HEK293T (cell line): ENCODE measurements at regions not wholly inside any gene's neighbourhood (a gene's known extent, or its start where the extent isn't known, plus 50 kb on each side); places are given as distances from the start of the nearest gene placed in this dataset.

ENCODE experiments used
- CTCF ChIA-PET: fragments of 350-600 bp; formaldehyde crosslinking; extraction: SDS; loops from one replicate; lab custom pipeline; 2021; ENCODE audit warnings: antibody characterized with exemption, inconsistent platforms; lab: Yijun Ruan, JAX
- POLR2A ChIA-PET: fragments of 350-600 bp; formaldehyde crosslinking; extraction: SDS; loops from one replicate; lab custom pipeline; 2020; ENCODE audit warnings: antibody characterized with exemption, inconsistent platforms; lab: Yijun Ruan, JAX
- DNase-seq: peaks from one replicate; pipeline ENCODE4 v3.0.0; 2012; ENCODE audit warnings: mixed read lengths; ENCODE audit errors: extremely low spot score
- ARNT ChIP-seq: fragments of 450-650 bp; IDR thresholded peaks from 2 replicates; pipeline ENCODE4 v1.6.1; 2017; ENCODE audit warnings: mild to moderate bottlenecking
- BHLHE40 ChIP-seq: fragments of 450-650 bp; IDR thresholded peaks from 2 replicates; pipeline ENCODE4 v1.6.1; 2016; ENCODE audit warnings: mild to moderate bottlenecking, moderate library complexity, borderline replicate concordance
- CTBP1 ChIP-seq: fragments of 450-650 bp; IDR thresholded peaks from 2 replicates; pipeline ENCODE4 v1.6.1; 2016; ENCODE audit warnings: borderline replicate concordance
- ELF4 ChIP-seq: fragments of 450-650 bp; IDR thresholded peaks from 2 replicates; pipeline ENCODE4 v1.6.1; 2017; ENCODE audit warnings: antibody characterized with exemption
- FOXA1 ChIP-seq: fragments of 450-650 bp; IDR thresholded peaks from 2 replicates; pipeline ENCODE4 v1.6.1; 2016; ENCODE audit warnings: mild to moderate bottlenecking
- FOXK2 ChIP-seq: fragments of 450-650 bp; IDR thresholded peaks from 2 replicates; pipeline ENCODE4 v1.6.1; 2016; ENCODE audit warnings: mild to moderate bottlenecking
- FOXM1 ChIP-seq: fragments of 450-650 bp; IDR thresholded peaks from 2 replicates; pipeline ENCODE4 v1.6.1; 2017; ENCODE audit warnings: mild to moderate bottlenecking, borderline replicate concordance
- HDGF ChIP-seq: fragments of 450-650 bp; IDR thresholded peaks from 2 replicates; pipeline ENCODE4 v1.6.1; 2017; ENCODE audit warnings: antibody characterized with exemption, borderline replicate concordance
- L3MBTL2 ChIP-seq: fragments of 450-650 bp; conservative IDR thresholded peaks from 2 replicates; pipeline ENCODE4 v1.6.1; 2016; ENCODE audit warnings: mild to moderate bottlenecking
- LEF1 ChIP-seq: fragments of 450-650 bp; IDR thresholded peaks from 2 replicates; pipeline ENCODE4 v1.6.1; 2017; ENCODE audit warnings: mild to moderate bottlenecking, borderline replicate concordance
- NFRKB ChIP-seq: fragments of 450-650 bp; IDR thresholded peaks from 2 replicates; pipeline ENCODE4 v1.6.1; 2016; ENCODE audit warnings: mild to moderate bottlenecking, moderate library complexity
- SP1 ChIP-seq: fragments of 450-650 bp; IDR thresholded peaks from 2 replicates; pipeline ENCODE4 v1.6.1; 2017
- SUZ12 ChIP-seq: fragments of 450-650 bp; IDR thresholded peaks from 2 replicates; pipeline ENCODE4 v1.6.1; 2016; ENCODE audit warnings: mild to moderate bottlenecking
- TARDBP ChIP-seq: fragments of 450-650 bp; IDR thresholded peaks from 2 replicates; pipeline ENCODE4 v1.6.1; 2016
- ZNF384 ChIP-seq: fragments of 450-650 bp; IDR thresholded peaks from 2 replicates; pipeline ENCODE4 v1.6.1; 2016
- TF ChIP-seq, protein P1 (sequence below): fragments of 450-650 bp; IDR thresholded peaks from 2 replicates; pipeline ENCODE4 v1.6.1; 2016

DNA sequence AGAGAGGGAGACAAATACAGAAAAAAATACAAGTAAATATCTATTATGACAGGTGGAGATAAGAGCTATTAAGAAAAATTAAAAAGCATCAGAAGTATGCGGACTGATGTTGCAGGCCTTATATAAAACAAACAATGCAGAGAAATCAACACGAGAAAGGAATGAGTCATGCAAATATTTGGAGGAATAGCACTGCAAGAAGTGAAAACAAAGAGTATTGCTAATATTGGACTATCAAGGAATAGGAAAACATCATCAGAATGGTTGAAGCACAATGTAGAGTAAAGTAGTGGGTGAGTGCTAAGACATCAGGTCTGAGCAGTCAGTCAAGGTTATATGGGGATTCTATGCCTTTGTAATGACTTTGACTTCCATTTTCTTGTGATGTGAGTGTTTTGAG lies 657.5 kb upstream of the GJE1 start:
- ChIA-PET CTCF (no interaction called here), POLR2A (no interaction called here)
- no peak for TF ChIP-seq SP1
- no peak for TF ChIP-seq BHLHE40
- no peak for TF ChIP-seq CTBP1
- DNase-seq: no peak

DNA sequence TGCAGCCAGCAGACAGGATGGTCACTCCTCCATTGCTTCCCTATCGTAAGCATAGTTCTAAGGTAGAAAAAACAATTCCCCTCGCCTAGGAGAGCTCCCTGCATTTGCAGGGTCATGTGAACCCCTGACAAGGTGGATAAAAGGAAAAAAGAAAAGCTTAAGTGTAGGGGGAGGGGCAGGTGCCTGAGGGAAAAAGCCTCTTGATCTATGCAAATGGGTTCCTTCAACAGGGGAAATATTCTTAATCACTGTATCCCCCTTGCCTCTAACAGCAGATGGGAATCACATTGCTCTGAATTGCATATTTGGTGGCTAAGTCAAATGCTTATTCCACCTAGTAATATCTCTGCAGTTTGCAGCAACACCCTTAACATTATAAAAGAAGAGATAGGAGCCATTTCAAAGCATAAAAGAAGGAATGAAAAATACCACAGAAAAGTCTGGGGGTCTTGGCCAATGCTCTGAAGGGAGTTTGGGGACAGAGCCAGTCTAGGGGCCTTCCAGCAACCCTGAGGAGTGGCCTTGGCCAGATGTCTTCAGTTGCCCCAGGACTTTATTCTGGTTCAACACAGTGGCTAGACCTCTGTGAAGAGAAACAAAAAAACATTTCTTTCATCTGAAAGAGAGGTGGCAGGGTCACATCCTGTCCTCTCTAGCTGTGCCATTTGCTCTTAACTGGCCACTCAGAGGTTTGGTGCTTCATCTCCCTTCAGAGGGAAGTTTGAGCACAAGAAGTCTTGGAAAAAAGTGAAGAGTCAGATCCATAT lies 660.4 kb upstream of the GJE1 start:
- TF ChIP-seq FOXA1: no peak
- TF ChIP-seq TARDBP: no peak
- TF ChIP-seq HDGF: no peak
- TF ChIP-seq SP1: no peak
- no peak for TF ChIP-seq NFRKB
- TF ChIP-seq SUZ12: no peak
- no peak for TF ChIP-seq L3MBTL2
- TF ChIP-seq LEF1: no peak
- CTCF ChIA-PET: no interaction called here
- POLR2A ChIA-PET: no interaction called here
- DNase-seq: no peak

DNA sequence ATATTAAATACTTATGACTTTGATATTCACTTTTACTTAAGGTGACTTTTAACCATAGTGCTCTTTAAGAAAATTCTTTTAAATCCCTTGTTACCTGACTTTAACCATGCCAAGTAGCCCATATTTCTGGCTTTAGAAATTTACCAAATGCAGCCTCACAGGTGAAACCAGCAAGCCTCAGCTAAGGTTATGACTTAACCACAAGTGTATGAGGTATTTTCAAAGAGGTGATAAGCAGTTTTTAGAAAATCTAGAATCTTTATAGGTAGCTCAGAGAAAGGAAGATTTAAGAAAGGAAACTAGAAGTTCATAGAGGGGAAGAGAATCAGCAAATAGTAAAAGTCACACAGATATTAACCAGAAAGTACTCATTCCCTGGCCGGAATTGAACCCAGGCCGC lies 661.9 kb upstream of the GJE1 start:
- DNase-seq: no peak
- ChIA-PET POLR2A (no interaction called here), CTCF (no interaction called here)
- TF ChIP-seq ELF4 (no peak), FOXK2 (no peak), TARDBP (no peak), NFRKB (no peak), FOXM1 (no peak), FOXA1 (no peak), ARNT (no peak), SUZ12 (no peak), CTBP1 (no peak), L3MBTL2 (no peak), LEF1 (no peak), ZNF384 (no peak), BHLHE40 (no peak)

DNA sequence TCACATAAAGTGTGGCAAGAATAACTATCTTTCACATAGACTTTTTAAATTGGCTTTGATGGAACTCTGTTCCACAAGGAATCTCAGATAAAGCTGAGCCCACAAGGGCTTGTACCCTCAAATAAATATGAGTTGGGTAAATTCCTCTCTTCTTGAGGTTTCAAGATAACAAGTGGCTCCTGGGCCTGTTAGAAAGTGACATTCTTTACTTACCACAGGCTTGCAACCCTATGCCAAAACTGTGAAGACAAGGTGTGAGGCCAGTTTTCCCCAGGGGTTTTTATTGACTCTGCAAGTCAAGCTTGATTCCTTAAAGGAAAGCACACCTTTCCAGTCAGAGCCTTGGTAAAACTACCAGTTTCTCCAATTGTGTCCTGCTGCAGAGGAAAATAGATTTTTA lies 664.8 kb upstream of the GJE1 start:
- DNase-seq: no peak
- ChIA-PET CTCF (no interaction called here), POLR2A (no interaction called here)

DNA sequence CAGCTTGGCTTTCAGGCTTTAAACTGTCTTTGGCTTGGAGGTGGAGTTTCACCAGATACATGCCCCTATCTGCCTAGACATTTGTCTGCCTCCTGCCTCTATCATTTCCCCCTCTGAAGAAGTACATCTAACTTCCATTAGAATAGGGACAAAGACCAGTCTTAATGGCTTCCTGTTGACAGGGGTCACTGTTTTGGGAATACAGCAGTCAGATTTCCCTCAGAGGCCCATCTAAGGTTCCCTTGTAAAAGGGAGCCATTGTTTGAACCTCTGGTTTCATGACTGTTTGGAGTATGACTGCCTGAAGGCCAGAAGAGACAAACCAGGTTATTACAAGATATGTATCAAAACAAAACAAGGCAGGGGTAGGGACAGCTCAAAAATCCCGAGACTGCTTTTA lies 665.7 kb upstream of the GJE1 start:
- ChIA-PET CTCF (no interaction called here), POLR2A (no interaction called here)

More for the DNA sequence above, 664.8 kb upstream of the GJE1 start:
- TF ChIP-seq HDGF (no peak), FOXM1 (no peak), FOXA1 (no peak), SUZ12 (no peak), ARNT (no peak), SP1 (no peak), BHLHE40 (no peak), CTBP1 (no peak), TARDBP (no peak), ZNF384 (no peak), LEF1 (no peak), ELF4 (no peak), NFRKB (no peak), L3MBTL2 (no peak), FOXK2 (no peak)
- TF ChIP-seq, protein P1, sequence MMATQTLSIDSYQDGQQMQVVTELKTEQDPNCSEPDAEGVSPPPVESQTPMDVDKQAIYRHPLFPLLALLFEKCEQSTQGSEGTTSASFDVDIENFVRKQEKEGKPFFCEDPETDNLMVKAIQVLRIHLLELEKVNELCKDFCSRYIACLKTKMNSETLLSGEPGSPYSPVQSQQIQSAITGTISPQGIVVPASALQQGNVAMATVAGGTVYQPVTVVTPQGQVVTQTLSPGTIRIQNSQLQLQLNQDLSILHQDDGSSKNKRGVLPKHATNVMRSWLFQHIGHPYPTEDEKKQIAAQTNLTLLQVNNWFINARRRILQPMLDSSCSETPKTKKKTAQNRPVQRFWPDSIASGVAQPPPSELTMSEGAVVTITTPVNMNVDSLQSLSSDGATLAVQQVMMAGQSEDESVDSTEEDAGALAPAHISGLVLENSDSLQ: no peak

DNA sequence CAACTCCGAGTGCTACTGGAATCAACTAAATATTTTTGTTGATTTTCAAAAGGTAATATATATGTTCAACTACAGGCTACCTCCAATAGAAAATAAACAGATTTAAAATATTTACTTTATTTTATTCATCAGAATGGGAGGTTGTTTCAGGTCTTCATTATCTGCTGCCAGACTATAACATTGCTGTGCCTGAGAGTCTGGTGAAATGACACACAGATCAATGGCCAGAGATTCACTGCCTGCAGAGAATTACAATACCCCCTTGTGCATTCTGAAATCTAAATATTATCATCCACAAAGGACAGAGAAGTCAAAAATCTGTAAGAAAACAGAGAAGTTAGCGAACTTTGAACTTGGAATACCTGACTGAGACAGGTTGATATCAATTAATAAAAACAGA lies 667.8 kb upstream of the GJE1 start:
- TF ChIP-seq LEF1: no peak
- TF ChIP-seq ZNF384: no peak
- TF ChIP-seq FOXK2: no peak
- TF ChIP-seq ARNT: no peak
- no peak for TF ChIP-seq NFRKB
- no peak for TF ChIP-seq TARDBP
- TF ChIP-seq HDGF: no peak
- TF ChIP-seq, protein P1: no peak
- no peak for TF ChIP-seq ELF4
- TF ChIP-seq SP1: no peak
- no peak for TF ChIP-seq SUZ12
- no peak for TF ChIP-seq FOXA1
- no peak for TF ChIP-seq BHLHE40
- TF ChIP-seq FOXM1: no peak
- TF ChIP-seq CTBP1: no peak
- DNase-seq: no peak
- POLR2A ChIA-PET: no interaction called here
- CTCF ChIA-PET: no interaction called here

More for the DNA sequence above, 665.7 kb upstream of the GJE1 start:
- DNase-seq: no peak
- no peak for TF ChIP-seq HDGF
- no peak for TF ChIP-seq SP1
- TF ChIP-seq ARNT: no peak
- TF ChIP-seq SUZ12: no peak
- TF ChIP-seq, protein P1: no peak
- TF ChIP-seq ZNF384: no peak
- TF ChIP-seq ELF4: no peak
- no peak for TF ChIP-seq FOXM1
- no peak for TF ChIP-seq NFRKB
- no peak for TF ChIP-seq LEF1
- TF ChIP-seq TARDBP: no peak
- no peak for TF ChIP-seq L3MBTL2
- TF ChIP-seq FOXA1: no peak
- no peak for TF ChIP-seq BHLHE40
- no peak for TF ChIP-seq CTBP1
